Effector memory CD8-positive, alpha-beta T cell (primary cell): ENCODE measurements at regions not wholly inside any gene's neighbourhood (a gene's known extent, or its start where the extent isn't known, plus 50 kb on each side); places are given as distances from the start of the nearest gene placed in this dataset.

Experiments used
- ATAC-seq: fragments of 150-1000 bp; cut with Tn5 transposase; replicated peaks from 2 replicates; pipeline ENCODE4 v1.10.0; 2021; ENCODE audit warnings: mild to moderate bottlenecking, moderate library complexity
- DNase-seq, 3 experiments: peaks; one replicate each; pipeline ENCODE4 v3.0.0; 2021
- H3K27ac Mint-ChIP-seq, 2 donors: one replicate each; pipeline ENCODE4 v1.8.0; 2022; ENCODE audit warnings: mild to moderate bottlenecking in 2 of 2, mixed read lengths in 2 of 2, moderate library complexity in 2 of 2
- H3K27me3 Mint-ChIP-seq, 2 donors: one replicate each; pipeline ENCODE4 v1.8.0; 2022; ENCODE audit warnings: mixed read lengths in 2 of 2
- H3K36me3 Mint-ChIP-seq: one replicate; pipeline ENCODE4 v1.8.0; 2022; ENCODE audit warnings: mild to moderate bottlenecking, moderate library complexity, mixed read lengths; ENCODE audit not compliant: insufficient read depth
- H3K4me1 Mint-ChIP-seq, 2 donors: one replicate each; pipeline ENCODE4 v1.8.0; 2022; ENCODE audit warnings: low read depth in 2 of 2, mixed read lengths in 2 of 2
- H3K4me3 Mint-ChIP-seq, 2 donors: one replicate each; pipeline ENCODE4 v1.8.0; 2022; ENCODE audit warnings: mild to moderate bottlenecking in 2 of 2, mixed read lengths in 2 of 2, moderate library complexity in 2 of 2
- H3K9me3 Mint-ChIP-seq, 2 donors: one replicate each; pipeline ENCODE4 v1.8.0; 2022; ENCODE audit warnings: mixed read lengths in 2 of 2

DNA sequence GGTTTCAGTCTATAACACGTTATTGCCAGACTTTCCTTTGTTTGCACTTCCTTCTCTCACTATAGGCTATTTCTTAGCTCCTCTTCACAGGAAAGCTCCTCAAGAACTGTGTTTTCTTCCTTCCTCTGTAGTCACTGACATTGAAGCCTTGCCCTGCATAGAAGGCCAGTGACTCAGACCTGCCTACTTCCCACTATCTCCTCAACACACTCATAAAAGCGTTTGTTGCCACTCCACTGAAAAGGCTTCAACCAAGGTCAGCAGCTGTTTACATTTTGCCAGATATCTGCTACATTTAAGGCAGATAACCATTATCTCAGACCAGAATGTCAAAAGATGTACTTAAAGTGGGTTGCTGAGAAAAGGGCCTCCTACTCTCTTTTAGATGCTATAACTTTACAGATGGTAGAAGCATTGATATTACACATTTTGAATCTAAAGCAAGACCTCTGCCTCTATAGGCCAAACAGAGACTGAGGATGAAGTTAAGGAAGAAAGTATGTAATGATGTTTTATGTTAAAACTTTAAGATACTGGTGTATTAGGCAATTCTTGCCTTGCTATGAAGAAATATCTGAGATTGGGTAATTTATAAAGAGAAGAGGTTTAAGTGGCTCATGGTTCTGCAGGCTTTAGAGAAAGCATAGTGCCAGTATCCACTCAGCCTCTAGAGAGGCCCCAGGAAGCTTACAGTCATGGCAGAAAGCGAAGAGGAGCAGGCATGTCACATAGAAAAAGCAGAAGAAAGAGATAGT is 233.3 kb upstream of the FLRT2 start:
- no peaks in the 10 kb centered on the region for H3K27me3 Mint-ChIP-seq
- DNase-seq (no peak), ATAC-seq (no peak)
- H3K4me3 Mint-ChIP-seq, result no peak overlapping the region
- no peak overlapping the region for H3K27ac Mint-ChIP-seq
- H3K4me1 Mint-ChIP-seq, result no peaks in the 10 kb centered on the region
- H3K9me3 Mint-ChIP-seq, result peaks cover 16 to 26% of the 10 kb centered on the region in 2 donors
- no peaks in the 10 kb centered on the region for H3K36me3 Mint-ChIP-seq

DNA sequence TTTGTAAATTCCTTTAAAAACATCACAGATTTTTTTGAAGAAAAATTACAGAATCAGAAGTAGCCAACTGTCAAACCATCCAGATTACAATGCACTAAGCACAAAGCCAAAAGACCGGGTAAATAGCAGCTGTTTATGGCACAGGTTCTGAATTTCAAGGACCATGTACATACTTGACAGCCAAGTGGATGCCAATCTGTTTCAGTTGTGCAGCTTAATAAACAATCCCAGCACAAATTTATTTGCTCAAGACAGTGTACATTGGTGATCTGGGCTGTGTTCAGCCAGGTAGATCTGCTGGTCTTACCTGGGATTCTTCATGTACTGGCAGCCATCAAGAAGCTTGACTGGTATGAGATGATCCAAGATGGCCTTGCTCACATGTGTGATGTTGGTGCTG is 229.8 kb upstream of the FLRT2 start:
- no peak overlapping the region for H3K27ac Mint-ChIP-seq
- no peak overlapping the region for H3K4me3 Mint-ChIP-seq
- H3K9me3 Mint-ChIP-seq, result peaks cover 26 to 37% of the 10 kb centered on the region in 2 donors

GRCh38 chr14:85301506-85301905 is 228.4 kb upstream of the FLRT2 start:
- no peaks in the 10 kb centered on the region for H3K27me3 Mint-ChIP-seq
- H3K4me1 Mint-ChIP-seq, result no peaks in the 10 kb centered on the region
- no peaks in the 10 kb centered on the region for H3K36me3 Mint-ChIP-seq
- peaks cover 24 to 34% of the 10 kb centered on the region in 2 donors for H3K9me3 Mint-ChIP-seq
- DNase-seq (no peak), ATAC-seq (no peak)
- no peak overlapping the region for H3K27ac Mint-ChIP-seq
- H3K4me3 Mint-ChIP-seq, result no peak overlapping the region

More for the DNA sequence above, 229.8 kb upstream of the FLRT2 start:
- DNase-seq (no peak), ATAC-seq (no peak)
- Mint-ChIP-seq H3K36me3 (no peaks in the 10 kb centered on the region), H3K4me1 (no peaks in the 10 kb centered on the region), H3K27me3 (no peaks in the 10 kb centered on the region)

GRCh38 chr14:85306024-85306423 is 223.9 kb upstream of the FLRT2 start:
- Mint-ChIP-seq H3K27me3 (no peaks in the 10 kb centered on the region), H3K27ac (no peak overlapping the region), H3K4me1 (no peaks in the 10 kb centered on the region), H3K4me3 (no peak overlapping the region), H3K36me3 (peaks cover 3% of the 10 kb centered on the region), H3K9me3 (peaks cover 23 to 28% of the 10 kb centered on the region in 2 donors)
- DNase-seq, result no peak
- ATAC-seq, result no peak

- H3K27me3 Mint-ChIP-seq, result no peaks in the 10 kb centered on the region
- no peak for ATAC-seq
Measured at GRCh38 chr14:85308531-85309300, 221.2 kb upstream of the FLRT2 start.

DNA sequence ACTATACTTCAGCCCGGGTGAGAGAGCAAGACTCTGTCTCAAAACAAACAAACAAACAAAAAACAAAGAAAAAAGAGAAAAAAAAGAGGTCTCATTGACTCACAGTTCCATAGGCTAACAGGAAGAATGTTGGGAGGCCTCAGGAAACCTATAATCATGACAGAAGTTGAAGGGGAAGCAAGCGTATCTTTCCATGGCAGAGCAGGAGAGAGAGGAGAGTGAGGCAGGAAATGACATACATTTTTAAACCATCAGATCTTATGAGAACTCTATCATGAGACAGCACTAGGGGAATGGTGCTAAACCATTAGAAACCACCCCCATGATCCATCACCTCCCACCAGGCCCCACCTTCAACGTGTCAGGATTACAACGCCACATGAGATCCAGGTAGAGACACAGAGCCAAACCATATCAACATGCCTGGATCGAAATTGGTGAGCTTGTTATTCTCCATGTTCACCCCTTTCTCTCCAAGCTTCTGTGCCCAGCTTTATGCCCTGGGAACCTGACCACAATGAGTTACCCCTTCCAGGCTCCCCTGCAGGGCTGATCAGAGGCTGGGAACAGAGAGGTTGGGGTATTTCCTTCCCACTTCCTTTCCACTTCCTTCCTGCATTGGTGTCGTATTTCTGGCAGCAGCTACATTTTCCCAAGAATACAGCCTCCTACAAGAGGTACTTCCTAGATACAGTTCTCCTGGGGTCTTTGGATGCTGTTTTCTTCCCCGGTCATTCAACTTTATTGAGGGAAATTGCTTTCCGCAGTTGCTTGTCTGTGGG is 219.3 kb upstream of the FLRT2 start:
- ATAC-seq (no peak), DNase-seq (no peak)
- Mint-ChIP-seq H3K27me3 (no peaks in the 10 kb centered on the region), H3K36me3 (peaks cover 3% of the 10 kb centered on the region), H3K9me3 (peaks cover 10 to 21% of the 10 kb centered on the region in 2 donors), H3K4me3 (no peak overlapping the region), H3K4me1 (no peaks in the 10 kb centered on the region), H3K27ac (no peak overlapping the region)

More at GRCh38 chr14:85308531-85309300, 221.2 kb upstream of the FLRT2 start:
- Mint-ChIP-seq H3K27ac (no peak overlapping the region), H3K4me3 (no peak overlapping the region), H3K36me3 (peaks cover 3% of the 10 kb centered on the region), H3K9me3 (peaks cover 14 to 26% of the 10 kb centered on the region in 2 donors), H3K4me1 (no peaks in the 10 kb centered on the region)
- no peak for DNase-seq

DNA sequence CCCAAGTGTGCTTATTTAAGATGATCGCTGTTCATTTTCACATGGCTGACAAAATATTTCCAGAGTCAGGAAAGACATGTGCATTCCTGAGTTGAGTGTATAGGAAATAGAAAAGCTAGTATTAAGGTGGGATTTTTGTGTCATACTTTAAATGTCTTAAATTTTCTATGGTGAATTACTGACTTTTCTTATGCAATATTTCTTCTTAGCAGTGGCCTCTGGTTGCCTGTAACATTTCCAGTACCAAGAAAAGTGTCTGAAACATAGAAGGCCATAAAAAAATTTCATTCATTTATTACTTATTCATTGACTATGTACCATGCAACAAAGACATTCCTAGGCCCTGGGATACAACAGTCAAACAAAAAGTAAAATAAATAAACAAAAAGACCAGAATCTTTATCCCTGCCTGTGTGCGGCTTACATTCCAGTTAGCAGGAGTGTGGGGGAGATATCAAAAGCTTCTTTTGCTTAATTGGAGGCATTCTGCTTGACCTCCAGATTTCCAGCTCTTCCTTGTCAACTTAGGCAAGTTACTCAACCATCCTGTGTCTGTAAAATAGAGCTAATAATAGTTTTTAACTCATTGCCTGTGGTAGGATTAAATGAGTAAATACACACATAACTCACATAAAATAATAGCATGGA is 216.3 kb upstream of the FLRT2 start:
- H3K36me3 Mint-ChIP-seq, result peaks cover 3% of the 10 kb centered on the region
- ATAC-seq (no peak), DNase-seq (no peak)
- H3K4me1 Mint-ChIP-seq, result no peaks in the 10 kb centered on the region
- H3K9me3 Mint-ChIP-seq, result peaks cover 10 to 21% of the 10 kb centered on the region in 2 donors
- no peak overlapping the region for H3K4me3 Mint-ChIP-seq
- no peaks in the 10 kb centered on the region for H3K27me3 Mint-ChIP-seq
- no peak overlapping the region for H3K27ac Mint-ChIP-seq

DNA sequence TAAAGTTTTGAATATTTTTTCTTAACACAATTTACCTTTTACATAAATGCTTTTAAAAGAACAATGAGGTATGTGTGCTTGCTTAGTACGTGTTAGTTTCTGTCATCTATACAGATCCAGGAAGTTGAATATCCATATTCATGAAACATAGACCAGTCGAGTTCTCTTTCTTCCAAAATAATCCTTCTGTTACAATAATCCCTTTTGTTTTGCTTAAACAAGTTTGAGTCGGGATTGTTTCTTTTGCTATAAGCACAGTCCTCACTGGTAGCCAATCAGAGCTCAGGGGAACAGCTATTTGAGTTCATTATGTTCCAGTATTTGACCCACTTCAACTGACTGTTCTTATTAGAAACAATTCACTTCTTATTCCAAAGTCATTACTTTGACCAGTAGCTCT is 214.7 kb upstream of the FLRT2 start:
- H3K27me3 Mint-ChIP-seq, result no peaks in the 10 kb centered on the region
- H3K4me3 Mint-ChIP-seq, result no peak overlapping the region
- DNase-seq (no peak), ATAC-seq (no peak)
- H3K4me1 Mint-ChIP-seq, result no peaks in the 10 kb centered on the region
- H3K27ac Mint-ChIP-seq, result no peak overlapping the region
- no peaks in the 10 kb centered on the region for H3K36me3 Mint-ChIP-seq
- peaks cover 6% of the 10 kb centered on the region in 2 donors for H3K9me3 Mint-ChIP-seq

GRCh38 chr14:85315733-85316290 is 214.1 kb upstream of the FLRT2 start:
- Mint-ChIP-seq H3K4me1 (no peaks in the 10 kb centered on the region), H3K27ac (no peak overlapping the region), H3K36me3 (no peaks in the 10 kb centered on the region), H3K27me3 (no peaks in the 10 kb centered on the region), H3K4me3 (no peak overlapping the region), H3K9me3 (peaks cover 6% of the 10 kb centered on the region in 2 donors)
- DNase-seq (no peak), ATAC-seq (no peak)

- H3K27me3 Mint-ChIP-seq, result no peaks in the 10 kb centered on the region
- no peak overlapping the region for H3K27ac Mint-ChIP-seq
- H3K4me1 Mint-ChIP-seq, result no peaks in the 10 kb centered on the region
- DNase-seq (no peak), ATAC-seq (no peak)
- no peak overlapping the region for H3K4me3 Mint-ChIP-seq
- peaks cover 0 to 9% of the 10 kb centered on the region in 2 donors for H3K9me3 Mint-ChIP-seq
- no peaks in the 10 kb centered on the region for H3K36me3 Mint-ChIP-seq
Measured at GRCh38 chr14:85316701-85317410, 213.1 kb upstream of the FLRT2 start.

DNA sequence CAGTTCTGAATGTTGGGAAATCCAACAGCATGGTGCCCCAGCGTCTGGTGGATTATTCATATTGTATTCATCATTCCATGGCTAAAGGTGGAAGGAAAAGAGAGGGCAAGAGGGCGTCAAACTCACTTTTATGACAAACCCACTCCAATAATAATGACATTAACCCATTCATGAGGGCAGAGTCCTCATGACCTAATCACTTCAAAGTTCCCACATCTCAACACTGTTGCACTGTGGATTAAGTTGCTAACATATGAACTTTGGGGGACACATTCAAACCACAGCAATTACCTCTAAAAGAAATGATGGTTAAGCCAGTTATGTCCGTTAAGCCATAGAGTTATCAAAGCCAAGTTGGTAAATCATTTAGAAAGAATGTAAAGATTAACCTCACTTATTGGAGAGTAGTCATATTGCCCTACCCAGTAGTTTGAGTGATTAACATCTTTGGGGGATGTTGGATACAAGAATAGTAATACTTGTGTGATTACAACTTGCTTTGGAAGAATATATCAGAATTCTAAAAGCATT is 212.4 kb upstream of the FLRT2 start:
- Mint-ChIP-seq H3K27ac (no peak overlapping the region), H3K4me3 (no peak overlapping the region), H3K27me3 (no peaks in the 10 kb centered on the region), H3K9me3 (peaks cover 0 to 9% of the 10 kb centered on the region in 2 donors), H3K36me3 (no peaks in the 10 kb centered on the region), H3K4me1 (no peaks in the 10 kb centered on the region)
- DNase-seq (no peak), ATAC-seq (no peak)

DNA sequence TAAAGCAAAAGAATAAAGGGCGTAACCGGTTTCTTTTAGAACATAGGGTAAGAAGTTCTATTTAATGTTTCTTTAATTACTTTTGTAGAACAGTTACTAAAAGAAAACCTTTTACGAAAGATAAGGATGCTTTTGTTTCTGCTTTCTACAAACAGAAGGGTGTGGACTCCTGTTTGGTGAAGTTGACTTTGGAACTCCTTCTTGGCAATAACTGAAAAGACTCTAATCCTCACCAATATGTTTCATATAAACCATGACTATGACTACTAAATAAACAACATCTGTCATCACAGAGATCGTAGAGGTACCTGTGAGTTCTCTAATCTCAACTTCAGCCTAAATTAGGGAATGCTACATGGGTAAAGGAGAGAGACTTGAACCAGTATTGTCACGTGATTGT is 210.8 kb upstream of the FLRT2 start:
- Mint-ChIP-seq H3K36me3 (no peaks in the 10 kb centered on the region), H3K9me3 (peaks cover 0 to 9% of the 10 kb centered on the region in 2 donors), H3K27ac (no peak overlapping the region), H3K4me1 (no peaks in the 10 kb centered on the region), H3K4me3 (no peak overlapping the region), H3K27me3 (no peaks in the 10 kb centered on the region)
- ATAC-seq (no peak), DNase-seq (no peak)
